OCI-LY1 (cell line): ENCODE measurements at regions not wholly inside any gene's neighbourhood (a gene's known extent, or its start where the extent isn't known, plus 50 kb on each side); places are given as distances from the start of the nearest gene placed in this dataset.
"Not testable (repeated sequence)": the region's sequence is repeated elsewhere in the genome, so short reads cannot be mapped to it uniquely, and the experiment has no call there.

Source experiments
- EZH2 ChIP-seq: fragments of 200-600 bp; sonication (generic), shearing (Covaris generic); IDR thresholded peaks from 2 replicates; pipeline ENCODE4 v1.8.0; 2017; ENCODE audit warnings: borderline replicate concordance, mixed run types, mild to moderate bottlenecking, antibody characterized with exemption, low read length, moderate library complexity, mixed read lengths
- TF ChIP-seq, protein P1 (sequence below): fragments of 200-600 bp; sonication (generic), shearing (Covaris generic); IDR thresholded peaks from 2 replicates; pipeline ENCODE4 v1.5.1; 2017; ENCODE audit warnings: mild to moderate bottlenecking, antibody characterized with exemption, low read length, moderate library complexity, mixed read lengths

DNA sequence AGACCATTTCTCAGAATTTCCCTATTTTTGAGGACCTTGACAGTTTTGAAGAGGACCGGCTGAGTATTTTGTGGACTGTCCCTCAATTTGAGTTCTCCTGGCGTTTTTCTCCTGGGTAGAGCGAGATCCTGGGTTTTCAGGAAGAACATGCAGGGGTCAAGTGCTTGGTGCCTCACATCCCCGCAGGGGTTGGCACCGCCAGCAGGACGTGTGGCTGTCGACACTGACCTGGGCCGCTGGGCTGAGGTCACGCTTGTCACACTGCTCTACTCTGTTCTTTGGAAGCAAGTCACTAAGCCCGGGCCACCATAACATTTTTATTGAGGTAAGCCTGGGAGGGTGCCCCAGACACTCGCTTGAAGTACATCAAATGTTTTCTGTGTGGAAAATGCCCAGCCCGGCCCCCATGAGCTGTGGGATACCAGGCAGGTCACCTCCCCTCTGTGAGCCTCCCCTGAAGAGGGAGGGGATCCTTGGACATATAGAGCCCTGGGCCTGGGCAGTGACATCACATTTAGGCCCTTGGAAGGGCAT, 112.0 kb downstream of the NPIPB11 start:
- TF ChIP-seq, protein P1, sequence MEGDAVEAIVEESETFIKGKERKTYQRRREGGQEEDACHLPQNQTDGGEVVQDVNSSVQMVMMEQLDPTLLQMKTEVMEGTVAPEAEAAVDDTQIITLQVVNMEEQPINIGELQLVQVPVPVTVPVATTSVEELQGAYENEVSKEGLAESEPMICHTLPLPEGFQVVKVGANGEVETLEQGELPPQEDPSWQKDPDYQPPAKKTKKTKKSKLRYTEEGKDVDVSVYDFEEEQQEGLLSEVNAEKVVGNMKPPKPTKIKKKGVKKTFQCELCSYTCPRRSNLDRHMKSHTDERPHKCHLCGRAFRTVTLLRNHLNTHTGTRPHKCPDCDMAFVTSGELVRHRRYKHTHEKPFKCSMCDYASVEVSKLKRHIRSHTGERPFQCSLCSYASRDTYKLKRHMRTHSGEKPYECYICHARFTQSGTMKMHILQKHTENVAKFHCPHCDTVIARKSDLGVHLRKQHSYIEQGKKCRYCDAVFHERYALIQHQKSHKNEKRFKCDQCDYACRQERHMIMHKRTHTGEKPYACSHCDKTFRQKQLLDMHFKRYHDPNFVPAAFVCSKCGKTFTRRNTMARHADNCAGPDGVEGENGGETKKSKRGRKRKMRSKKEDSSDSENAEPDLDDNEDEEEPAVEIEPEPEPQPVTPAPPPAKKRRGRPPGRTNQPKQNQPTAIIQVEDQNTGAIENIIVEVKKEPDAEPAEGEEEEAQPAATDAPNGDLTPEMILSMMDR = not testable (repeated sequence)
- TF ChIP-seq EZH2 = not testable (repeated sequence)
